ENCODE measurements at regions not wholly inside any gene's neighbourhood (a gene's known extent, or its start where the extent isn't known, plus 50 kb on each side); places are given as distances from the start of the nearest gene placed in this dataset.

GRCh38 chr1:191346381-191346780 lies 811.9 kb upstream of the RGS18 start:
- 0 out of 2 replicates have a peak, but pooled peaks cover 2% of the 10 kb centered on the region for H3K9me3 ChIP-seq (ENCODE audit: insufficient read depth, low read depth, low read length)
- no peak overlapping the region for H3K4me3 ChIP-seq (ENCODE audit: low read length)
- H3K27ac ChIP-seq (ENCODE audit: low read depth, low read length): no peak overlapping the region
- H3K4me1 ChIP-seq (ENCODE audit: insufficient read depth, low read length): no peaks in the 10 kb centered on the region
- 97% methylated on average over 3 of the region's 3 CpGs for WGBS
- no peaks in the 10 kb centered on the region for H3K36me3 ChIP-seq (ENCODE audit: insufficient read depth, low read length)
- H3K27me3 ChIP-seq (ENCODE audit: insufficient read depth, low read length): no peaks in the 10 kb centered on the region
- no peak overlapping the region for H3K9ac ChIP-seq (ENCODE audit: low read depth, low read length)

DNA sequence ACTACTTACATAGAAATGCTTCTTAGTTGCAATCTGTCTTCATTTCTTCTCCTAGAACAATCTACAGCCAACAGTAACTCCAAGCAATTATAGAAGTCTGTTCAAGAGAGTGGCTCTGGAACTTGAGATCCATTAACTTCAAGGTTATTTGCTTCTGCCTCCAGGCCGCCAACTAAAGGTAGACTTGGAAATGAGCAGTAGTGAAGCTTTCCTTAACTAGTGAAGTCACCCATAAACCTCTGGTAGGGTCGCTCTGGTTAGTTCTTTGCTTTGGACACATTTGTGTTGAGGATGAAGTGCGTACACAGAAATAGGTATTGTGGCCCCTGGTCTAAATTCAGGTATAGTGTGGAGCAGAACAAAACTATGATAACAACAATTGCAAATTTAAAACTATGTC lies 809.9 kb upstream of the RGS18 start:
- Histone ChIP-seq H3K4me3 (ENCODE audit: low read length) (no peak overlapping the region), H3K4me1 (ENCODE audit: insufficient read depth, low read length) (no peaks in the 10 kb centered on the region), H3K9me3 (ENCODE audit: insufficient read depth, low read depth, low read length) (no peaks in the 10 kb centered on the region), H3K36me3 (ENCODE audit: insufficient read depth, low read length) (no peaks in the 10 kb centered on the region), H3K9ac (ENCODE audit: low read depth, low read length) (no peak overlapping the region), H3K27me3 (ENCODE audit: insufficient read depth, low read length) (no peaks in the 10 kb centered on the region), H3K27ac (ENCODE audit: low read depth, low read length) (no peak overlapping the region)
- WGBS: 92% methylated on average over 3 of the region's 3 CpGs

DNA sequence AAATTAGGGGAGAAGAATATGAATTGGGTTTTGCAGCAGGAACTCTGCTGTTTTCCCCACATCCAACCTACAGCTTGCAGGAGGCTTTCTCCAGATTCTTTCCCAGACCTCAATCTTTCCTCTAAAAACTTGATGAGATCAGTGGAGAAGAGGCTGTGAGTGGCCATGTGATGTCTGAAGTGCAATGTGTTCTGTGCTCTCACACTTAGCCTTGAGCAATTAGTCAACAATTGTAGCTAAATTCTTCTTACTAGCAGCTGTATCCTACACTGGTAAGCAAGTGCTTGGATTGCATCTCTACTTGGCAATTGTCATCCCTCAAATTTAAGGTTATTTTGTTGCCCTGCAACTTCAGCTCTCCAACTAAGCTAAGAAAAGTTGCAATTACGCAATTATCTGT lies 807.3 kb upstream of the RGS18 start:
- Histone ChIP-seq H3K9me3 (ENCODE audit: insufficient read depth, low read depth, low read length) (no peaks in the 10 kb centered on the region), H3K27me3 (ENCODE audit: insufficient read depth, low read length) (no peaks in the 10 kb centered on the region), H3K4me3 (ENCODE audit: low read length) (no peak overlapping the region), H3K9ac (ENCODE audit: low read depth, low read length) (no peak overlapping the region), H3K4me1 (ENCODE audit: insufficient read depth, low read length) (no peaks in the 10 kb centered on the region), H3K27ac (ENCODE audit: low read depth, low read length) (no peak overlapping the region), H3K36me3 (ENCODE audit: insufficient read depth, low read length) (no peaks in the 10 kb centered on the region)
- WGBS: 0% methylated on average over 1 of the region's 1 CpG

DNA sequence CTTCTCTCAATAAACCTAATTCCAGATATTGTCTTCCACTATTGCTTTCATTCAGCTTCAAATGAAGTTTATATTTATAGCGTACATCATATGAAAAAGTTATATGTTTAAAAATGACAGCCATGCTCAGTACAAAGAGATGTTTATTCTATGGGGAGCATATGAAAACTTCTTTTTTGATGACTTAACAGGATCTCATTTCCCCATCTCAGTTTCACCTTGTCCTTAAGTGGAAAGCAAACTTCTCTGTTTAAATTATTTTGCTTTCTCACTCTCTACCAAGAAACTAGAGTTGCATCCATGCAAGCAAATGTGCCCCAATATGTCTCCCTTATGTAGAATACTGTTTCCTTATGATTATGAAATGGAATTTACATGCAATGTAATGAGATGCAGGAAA lies 799.5 kb upstream of the RGS18 start:
- no CpG with 5 or more reads among the region's 1 CpG for WGBS
- Histone ChIP-seq H3K36me3 (ENCODE audit: insufficient read depth, low read length) (no peaks in the 10 kb centered on the region), H3K4me1 (ENCODE audit: insufficient read depth, low read length) (no peaks in the 10 kb centered on the region), H3K27me3 (ENCODE audit: insufficient read depth, low read length) (no peaks in the 10 kb centered on the region), H3K9me3 (ENCODE audit: insufficient read depth, low read depth, low read length) (no peaks in the 10 kb centered on the region), H3K27ac (ENCODE audit: low read depth, low read length) (no peak overlapping the region), H3K9ac (ENCODE audit: low read depth, low read length) (no peak overlapping the region), H3K4me3 (ENCODE audit: low read length) (no peak overlapping the region)

DNA sequence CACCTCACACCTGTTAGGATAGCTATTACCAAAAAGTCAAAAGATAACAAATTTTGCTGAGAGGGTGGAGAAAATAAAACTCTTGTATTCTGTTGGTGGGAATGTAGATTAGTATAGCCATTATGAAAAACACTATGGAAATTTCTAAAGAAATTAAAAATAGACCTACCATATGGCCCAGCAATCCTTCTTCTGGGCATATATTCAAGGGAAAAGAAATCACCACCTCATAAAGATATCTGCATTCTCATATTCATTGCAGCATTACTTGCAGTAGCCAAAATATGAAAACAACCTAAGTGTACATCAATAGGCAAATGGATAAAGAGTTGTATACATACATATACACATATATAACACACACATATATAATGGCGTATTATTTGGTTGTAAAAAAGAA lies 791.6 kb upstream of the RGS18 start:
- WGBS: no CpG with 5 or more reads among the region's 1 CpG
- no peaks in the 10 kb centered on the region for H3K9me3 ChIP-seq (ENCODE audit: insufficient read depth, low read depth, low read length)
- H3K4me3 ChIP-seq (ENCODE audit: low read length): no peak overlapping the region
- H3K36me3 ChIP-seq (ENCODE audit: insufficient read depth, low read length): no peaks in the 10 kb centered on the region
- peaks cover 12% of the 10 kb centered on the region for H3K4me1 ChIP-seq (ENCODE audit: insufficient read depth, low read length)
- no peak overlapping the region for H3K9ac ChIP-seq (ENCODE audit: low read depth, low read length)
- H3K27me3 ChIP-seq (ENCODE audit: insufficient read depth, low read length): no peaks in the 10 kb centered on the region
- no peak overlapping the region for H3K27ac ChIP-seq (ENCODE audit: low read depth, low read length)

GRCh38 chr1:191368891-191369654 lies 789.2 kb upstream of the RGS18 start:
- Histone ChIP-seq H3K27ac (ENCODE audit: low read depth, low read length) (no peak overlapping the region), H3K9ac (ENCODE audit: low read depth, low read length) (no peak overlapping the region), H3K27me3 (ENCODE audit: insufficient read depth, low read length) (no peaks in the 10 kb centered on the region), H3K9me3 (ENCODE audit: insufficient read depth, low read depth, low read length) (no peaks in the 10 kb centered on the region), H3K4me1 (ENCODE audit: insufficient read depth, low read length) (peaks cover 12% of the 10 kb centered on the region), H3K4me3 (ENCODE audit: low read length) (no peak overlapping the region), H3K36me3 (ENCODE audit: insufficient read depth, low read length) (no peaks in the 10 kb centered on the region)
- WGBS: 81% methylated on average over 11 of the region's 12 CpGs

- H3K36me3 ChIP-seq (ENCODE audit: insufficient read depth, low read length): no peaks in the 10 kb centered on the region
These were observed 786.6 kb upstream of the RGS18 start for GRCh38 chr1:191371626-191372025.

DNA sequence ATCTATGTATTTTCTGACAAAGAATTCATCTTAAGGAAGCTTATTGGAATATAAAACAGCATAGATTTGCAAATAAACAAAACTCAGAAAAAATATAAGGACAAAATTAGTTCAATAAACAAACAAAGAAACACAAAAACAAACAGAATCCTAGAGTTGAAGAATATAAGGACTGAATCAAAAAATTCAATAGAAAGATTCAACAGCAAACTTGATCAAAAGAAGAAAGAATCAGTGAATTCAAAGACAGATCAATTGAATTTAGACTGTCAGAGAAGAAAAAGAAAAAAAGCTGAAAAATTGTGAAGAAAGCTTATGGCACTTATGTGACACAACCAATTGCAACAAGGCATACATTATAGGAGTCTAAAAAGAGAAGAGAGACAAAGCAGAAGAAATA lies 770.0 kb upstream of the RGS18 start:
- H3K9ac ChIP-seq (ENCODE audit: low read depth, low read length): no peak overlapping the region
- no peak overlapping the region for H3K4me3 ChIP-seq (ENCODE audit: low read length)
- no peaks in the 10 kb centered on the region for H3K27me3 ChIP-seq (ENCODE audit: insufficient read depth, low read length)

More at GRCh38 chr1:191371626-191372025, 786.6 kb upstream of the RGS18 start:
- no peak overlapping the region for H3K27ac ChIP-seq (ENCODE audit: low read depth, low read length)
- no peaks in the 10 kb centered on the region for H3K27me3 ChIP-seq (ENCODE audit: insufficient read depth, low read length)
- no peak overlapping the region for H3K4me3 ChIP-seq (ENCODE audit: low read length)
- 92% methylated on average over 3 of the region's 3 CpGs for WGBS
- peaks cover 12% of the 10 kb centered on the region for H3K4me1 ChIP-seq (ENCODE audit: insufficient read depth, low read length)
- no peaks in the 10 kb centered on the region for H3K9me3 ChIP-seq (ENCODE audit: insufficient read depth, low read depth, low read length)
- H3K9ac ChIP-seq (ENCODE audit: low read depth, low read length): no peak overlapping the region

DNA sequence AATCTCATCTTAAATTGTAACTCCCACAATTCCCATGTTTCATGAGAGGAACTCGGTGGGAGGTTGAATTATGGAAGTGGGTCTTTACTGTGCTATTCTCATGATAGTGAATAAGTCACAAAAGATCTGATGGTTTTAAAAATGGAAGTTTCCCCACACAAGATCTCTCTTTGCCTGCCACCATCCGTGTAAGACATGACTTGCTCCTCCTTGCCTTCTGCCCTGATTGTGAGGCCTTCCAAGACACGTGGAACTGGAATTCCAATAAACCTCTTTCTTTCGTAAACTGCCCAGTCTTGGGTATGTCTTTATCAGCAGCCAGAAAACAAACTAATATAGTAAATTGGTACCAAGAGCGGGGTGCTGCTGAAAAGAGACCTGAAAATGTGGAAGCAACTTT lies 761.6 kb upstream of the RGS18 start:
- Histone ChIP-seq H3K9ac (ENCODE audit: low read depth, low read length) (no peak overlapping the region), H3K4me3 (ENCODE audit: low read length) (no peak overlapping the region), H3K9me3 (ENCODE audit: insufficient read depth, low read depth, low read length) (peaks cover 19% of the 10 kb centered on the region), H3K4me1 (ENCODE audit: insufficient read depth, low read length) (no peaks in the 10 kb centered on the region), H3K27ac (ENCODE audit: low read depth, low read length) (no peak overlapping the region), H3K27me3 (ENCODE audit: insufficient read depth, low read length) (no peaks in the 10 kb centered on the region), H3K36me3 (ENCODE audit: insufficient read depth, low read length) (no peaks in the 10 kb centered on the region)
- 93% methylated on average over 4 of the region's 5 CpGs for WGBS

More for the DNA sequence above, 770.0 kb upstream of the RGS18 start:
- H3K4me1 ChIP-seq (ENCODE audit: insufficient read depth, low read length): no peaks in the 10 kb centered on the region
- H3K27ac ChIP-seq (ENCODE audit: low read depth, low read length): no peak overlapping the region
- no peaks in the 10 kb centered on the region for H3K36me3 ChIP-seq (ENCODE audit: insufficient read depth, low read length)
- H3K9me3 ChIP-seq (ENCODE audit: insufficient read depth, low read depth, low read length): peaks cover 18% of the 10 kb centered on the region; the same call in 1 of the 2 replicates

GRCh38 chr1:191398551-191398950 lies 759.7 kb upstream of the RGS18 start:
- Histone ChIP-seq H3K9ac (ENCODE audit: low read depth, low read length) (no peak overlapping the region), H3K27ac (ENCODE audit: low read depth, low read length) (no peak overlapping the region), H3K4me3 (ENCODE audit: low read length) (no peak overlapping the region), H3K9me3 (ENCODE audit: insufficient read depth, low read depth, low read length) (peaks cover 19% of the 10 kb centered on the region), H3K36me3 (ENCODE audit: insufficient read depth, low read length) (no peaks in the 10 kb centered on the region), H3K4me1 (ENCODE audit: insufficient read depth, low read length) (no peaks in the 10 kb centered on the region), H3K27me3 (ENCODE audit: insufficient read depth, low read length) (no peaks in the 10 kb centered on the region)
- WGBS: 96% methylated on average over 4 of the region's 4 CpGs

GRCh38 chr1:191405417-191405816 lies 752.8 kb upstream of the RGS18 start:
- H3K4me1 ChIP-seq (ENCODE audit: insufficient read depth, low read length): no peaks in the 10 kb centered on the region
- H3K36me3 ChIP-seq (ENCODE audit: insufficient read depth, low read length): no peaks in the 10 kb centered on the region
- H3K27me3 ChIP-seq (ENCODE audit: insufficient read depth, low read length): no peaks in the 10 kb centered on the region
- WGBS: 89% methylated on average over 3 of the region's 3 CpGs
- H3K27ac ChIP-seq (ENCODE audit: low read depth, low read length): no peak overlapping the region
- no peak overlapping the region for H3K9ac ChIP-seq (ENCODE audit: low read depth, low read length)
- no peak overlapping the region for H3K4me3 ChIP-seq (ENCODE audit: low read length)
- no peaks in the 10 kb centered on the region for H3K9me3 ChIP-seq (ENCODE audit: insufficient read depth, low read depth, low read length)

All from HUES64 (cell line).